ENCODE measurements at regions not wholly inside any gene's neighbourhood (a gene's known extent, or its start where the extent isn't known, plus 50 kb on each side); places are given as distances from the start of the nearest gene placed in this dataset.

DNA sequence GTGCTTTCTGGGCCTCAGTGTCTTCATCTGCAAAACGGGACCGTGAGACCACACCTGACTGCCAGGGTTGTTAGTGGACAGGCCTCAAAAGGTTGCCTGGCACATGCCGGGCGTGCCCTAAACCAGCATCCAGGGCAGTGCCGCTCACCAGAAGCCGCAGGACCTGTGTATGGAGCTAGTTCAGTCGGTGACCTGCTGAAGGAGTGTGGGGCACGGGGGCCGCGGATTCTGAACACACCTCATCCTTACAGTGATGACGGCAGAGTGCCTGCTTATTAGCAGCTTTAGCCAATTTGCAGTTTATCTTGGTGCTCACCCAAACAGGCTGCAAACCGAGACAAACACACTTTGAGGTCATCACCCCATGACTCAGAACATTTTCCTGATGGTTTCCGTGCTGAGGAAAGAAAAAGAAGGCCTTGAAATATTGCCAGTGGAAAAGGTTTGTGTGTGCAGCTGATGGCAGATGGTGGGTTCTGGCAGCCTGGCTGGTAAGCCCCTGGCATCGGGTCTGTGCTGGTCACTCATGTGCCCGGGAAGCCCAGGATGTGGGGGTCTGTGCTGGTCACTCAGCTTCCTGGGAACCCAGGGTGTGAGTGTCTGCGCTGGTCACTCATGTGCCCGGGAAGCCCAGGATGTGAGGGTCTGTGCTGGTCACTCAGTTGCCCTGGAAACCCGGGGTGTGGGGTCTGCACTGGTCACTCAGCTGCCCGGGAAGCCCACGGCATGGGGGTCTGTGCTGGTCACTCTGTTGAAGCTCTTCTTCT, 153.8 kb downstream of the ERMARD start:
- no peak for TF ChIP-seq PAX5 (IDR thresholded peaks at IDR 0.05; ENCODE audit: insufficient read depth, low read length, severe bottlenecking)
- TF ChIP-seq POLR2AphosphoS5 (IDR thresholded peaks at IDR 0.05; ENCODE audit: low read depth, low read length): no peak
- TF ChIP-seq SPI1 (IDR thresholded peaks at IDR 0.05; ENCODE audit: low read depth, low read length): no peak
- TF ChIP-seq POU2F2 (IDR thresholded peaks at IDR 0.05; ENCODE audit: low read depth, low read length): no peak
- no peak for TF ChIP-seq TAF1 (IDR thresholded peaks at IDR 0.05; ENCODE audit: low read depth, low read length)
- TF ChIP-seq POLR2A (IDR thresholded peaks at IDR 0.05; ENCODE audit: low read depth, low read length): no peak
- FAIRE-seq: no peak
- DNase-seq (ENCODE audit: insufficient read length, low spot score): no peak

GRCh38 chr6:169904051-169904922, 152.9 kb downstream of the ERMARD start:
- FAIRE-seq (no peak), DNase-seq (ENCODE audit: insufficient read length, low spot score) (no peak)
- TF ChIP-seq POLR2A (IDR thresholded peaks at IDR 0.05; ENCODE audit: low read depth, low read length) (no peak), TAF1 (IDR thresholded peaks at IDR 0.05; ENCODE audit: low read depth, low read length) (no peak), POLR2AphosphoS5 (IDR thresholded peaks at IDR 0.05; ENCODE audit: low read depth, low read length) (no peak), POU2F2 (IDR thresholded peaks at IDR 0.05; ENCODE audit: low read depth, low read length) (no peak), PAX5 (IDR thresholded peaks at IDR 0.05; ENCODE audit: insufficient read depth, low read length, severe bottlenecking) (no peak), SPI1 (IDR thresholded peaks at IDR 0.05; ENCODE audit: low read depth, low read length) (no peak)

- TF ChIP-seq POLR2A (IDR thresholded peaks at IDR 0.05; ENCODE audit: low read depth, low read length): no peak
- no peak for TF ChIP-seq TAF1 (IDR thresholded peaks at IDR 0.05; ENCODE audit: low read depth, low read length)
- FAIRE-seq (no peak), DNase-seq (ENCODE audit: insufficient read length, low spot score) (no peak)
These were observed 151.7 kb downstream of the ERMARD start for GRCh38 chr6:169903122-169903521.

GRCh38 chr6:169902604-169903003, 151.2 kb downstream of the ERMARD start:
- DNase-seq (ENCODE audit: insufficient read length, low spot score): no peak
- TF ChIP-seq POLR2AphosphoS5 (IDR thresholded peaks at IDR 0.05; ENCODE audit: low read depth, low read length) (no peak), SPI1 (IDR thresholded peaks at IDR 0.05; ENCODE audit: low read depth, low read length) (no peak), POLR2A (IDR thresholded peaks at IDR 0.05; ENCODE audit: low read depth, low read length) (no peak), POU2F2 (IDR thresholded peaks at IDR 0.05; ENCODE audit: low read depth, low read length) (no peak), TAF1 (IDR thresholded peaks at IDR 0.05; ENCODE audit: low read depth, low read length) (no peak), PAX5 (IDR thresholded peaks at IDR 0.05; ENCODE audit: insufficient read depth, low read length, severe bottlenecking) (no peak)
- FAIRE-seq: no peak

- no peak for FAIRE-seq
- TF ChIP-seq SPI1 (IDR thresholded peaks at IDR 0.05; ENCODE audit: low read depth, low read length): no peak
- TF ChIP-seq PAX5 (IDR thresholded peaks at IDR 0.05; ENCODE audit: insufficient read depth, low read length, severe bottlenecking): no peak
- no peak for TF ChIP-seq POLR2AphosphoS5 (IDR thresholded peaks at IDR 0.05; ENCODE audit: low read depth, low read length)
- TF ChIP-seq POLR2A (IDR thresholded peaks at IDR 0.05; ENCODE audit: low read depth, low read length): no peak
- TF ChIP-seq TAF1 (IDR thresholded peaks at IDR 0.05; ENCODE audit: low read depth, low read length): no peak
- TF ChIP-seq POU2F2 (IDR thresholded peaks at IDR 0.05; ENCODE audit: low read depth, low read length): no peak
- DNase-seq (ENCODE audit: insufficient read length, low spot score): no peak
These were observed 150.6 kb downstream of the ERMARD start for GRCh38 chr6:169902070-169902469.

DNA sequence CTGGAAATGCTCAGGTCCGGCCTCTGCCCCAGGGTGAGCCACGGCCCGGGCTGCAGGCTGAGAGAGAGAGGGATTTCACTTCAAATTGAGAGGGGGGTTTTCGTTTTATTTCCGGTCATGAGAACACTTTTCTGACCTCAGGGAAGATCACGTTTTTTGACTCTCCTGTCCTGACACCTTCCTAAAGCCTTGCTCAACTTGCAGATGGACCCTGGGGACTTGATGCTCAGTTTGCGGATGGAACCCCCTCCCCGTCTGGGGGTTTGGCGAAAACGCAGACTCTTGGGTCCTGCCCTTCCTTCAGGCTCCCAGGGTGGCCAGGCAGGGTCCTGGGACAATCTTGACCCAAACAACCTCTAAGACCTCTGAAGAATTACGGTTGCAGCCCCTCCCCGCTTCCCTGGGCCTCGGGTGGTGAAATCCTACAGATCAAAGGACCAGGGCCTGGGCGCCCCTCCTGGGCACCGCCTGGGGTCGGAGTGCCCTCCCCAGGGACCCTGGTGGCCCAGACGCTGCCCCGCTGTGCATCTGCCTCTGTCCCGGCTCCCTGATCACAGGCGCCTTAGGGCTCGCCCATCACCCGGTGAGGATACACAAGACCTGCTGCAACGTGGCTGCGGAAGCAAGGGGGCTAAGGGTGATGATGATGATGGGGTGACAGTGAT, 148.2 kb downstream of the ERMARD start:
- TF ChIP-seq PAX5 (IDR thresholded peaks at IDR 0.05; ENCODE audit: insufficient read depth, low read length, severe bottlenecking): no peak
- no peak for TF ChIP-seq TAF1 (IDR thresholded peaks at IDR 0.05; ENCODE audit: low read depth, low read length)
- no peak for TF ChIP-seq POLR2AphosphoS5 (IDR thresholded peaks at IDR 0.05; ENCODE audit: low read depth, low read length)
- no peak for TF ChIP-seq POLR2A (IDR thresholded peaks at IDR 0.05; ENCODE audit: low read depth, low read length)
- no peak for TF ChIP-seq POU2F2 (IDR thresholded peaks at IDR 0.05; ENCODE audit: low read depth, low read length)
- TF ChIP-seq SPI1 (IDR thresholded peaks at IDR 0.05; ENCODE audit: low read depth, low read length): no peak
- DNase-seq (ENCODE audit: insufficient read length, low spot score) (no peak), FAIRE-seq (no peak)

GRCh38 chr6:169898788-169899480, 147.5 kb downstream of the ERMARD start:
- TF ChIP-seq TAF1 (IDR thresholded peaks at IDR 0.05; ENCODE audit: low read depth, low read length): no peak
- no peak for TF ChIP-seq PAX5 (IDR thresholded peaks at IDR 0.05; ENCODE audit: insufficient read depth, low read length, severe bottlenecking)
- no peak for TF ChIP-seq POLR2A (IDR thresholded peaks at IDR 0.05; ENCODE audit: low read depth, low read length)
- no peak for TF ChIP-seq SPI1 (IDR thresholded peaks at IDR 0.05; ENCODE audit: low read depth, low read length)
- no peak for TF ChIP-seq POU2F2 (IDR thresholded peaks at IDR 0.05; ENCODE audit: low read depth, low read length)
- TF ChIP-seq POLR2AphosphoS5 (IDR thresholded peaks at IDR 0.05; ENCODE audit: low read depth, low read length): no peak
- FAIRE-seq: no peak
- DNase-seq (ENCODE audit: insufficient read length, low spot score): no peak

DNA sequence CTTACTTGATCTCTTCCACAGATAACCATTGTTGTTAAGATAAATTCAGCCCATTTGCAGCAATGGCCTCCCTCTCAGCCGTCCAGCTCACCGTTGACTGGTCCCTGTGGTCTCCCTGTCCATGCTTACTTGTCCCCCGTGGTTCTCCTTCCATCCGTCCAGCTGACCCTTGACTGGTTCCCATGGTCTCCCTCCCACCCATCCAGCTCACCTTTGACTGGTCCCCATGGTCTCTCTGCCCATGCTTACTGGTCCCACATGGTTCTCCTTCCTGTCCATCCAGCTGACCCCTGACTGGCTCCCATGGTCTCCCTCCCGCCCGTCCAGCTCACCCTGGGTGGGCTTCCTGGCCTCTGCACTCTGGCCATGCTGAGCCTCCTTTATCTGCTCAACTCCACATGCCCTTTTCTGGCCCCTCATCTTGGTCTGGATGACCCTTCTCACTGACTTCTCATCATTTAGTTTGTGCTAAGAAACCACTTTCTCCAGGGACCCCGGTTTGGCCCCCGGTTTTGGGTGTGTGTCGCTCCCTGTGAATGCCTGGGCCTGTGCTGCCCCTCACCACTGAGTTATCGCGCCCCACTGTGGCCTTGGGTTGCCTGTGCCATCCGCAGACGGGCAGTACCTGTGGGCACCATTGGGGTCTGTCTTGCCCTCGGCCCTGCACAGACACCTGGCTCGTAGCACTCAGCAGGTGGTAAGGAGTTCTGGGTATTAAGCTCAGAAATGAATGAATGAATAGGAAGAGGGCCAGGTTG, 146.4 kb downstream of the ERMARD start:
- DNase-seq (ENCODE audit: insufficient read length, low spot score) (no peak), FAIRE-seq (no peak)
- TF ChIP-seq PAX5 (IDR thresholded peaks at IDR 0.05; ENCODE audit: insufficient read depth, low read length, severe bottlenecking): no peak
- TF ChIP-seq TAF1 (IDR thresholded peaks at IDR 0.05; ENCODE audit: low read depth, low read length): no peak
- no peak for TF ChIP-seq POLR2A (IDR thresholded peaks at IDR 0.05; ENCODE audit: low read depth, low read length)
- no peak for TF ChIP-seq SPI1 (IDR thresholded peaks at IDR 0.05; ENCODE audit: low read depth, low read length)
- TF ChIP-seq POLR2AphosphoS5 (IDR thresholded peaks at IDR 0.05; ENCODE audit: low read depth, low read length): no peak
- TF ChIP-seq POU2F2 (IDR thresholded peaks at IDR 0.05; ENCODE audit: low read depth, low read length): no peak
